PC-9 (cell line): ENCODE measurements at regions not wholly inside any gene's neighbourhood (a gene's known extent, or its start where the extent isn't known, plus 50 kb on each side); places are given as distances from the start of the nearest gene placed in this dataset.

Experiments used
- BruUV-seq: library from RNA; stranded (reverse); fragments of 400-500 nt; replicated peaks from 2 replicates; lab custom pipeline; 2021; lab: Mats Ljungman, UMichigan
- CTCF ChIA-PET: fragments of 300-600 bp; sonication (Branson Sonifier 250); formaldehyde crosslinking; loops from one replicate; lab custom pipeline; 2022; ENCODE audit warnings: antibody characterized with exemption; lab: Charles Lee
- POLR2A ChIA-PET: fragments of 300-600 bp; sonication (Branson Sonifier 250); formaldehyde crosslinking; loops from one replicate; lab custom pipeline; 2022; ENCODE audit warnings: antibody characterized with exemption; ENCODE audit not compliant: unreplicated experiment; lab: Charles Lee
- DNase-seq, 2 experiments: peaks; one replicate each; pipeline versions ENCODE4 v3.0.0 to v3.0.0-alpha.2; 2015 to 2022; ENCODE audit warnings: mixed read lengths in 1 of 2
- H2AFZ ChIP-seq: fragments of 200-600 bp; sonication (generic); 2 replicates; pipeline ENCODE4 v1.8.1; 2017; ENCODE audit warnings: antibody characterized with exemption
- H3F3A ChIP-seq: fragments of 200-600 bp; sonication (generic); 2 replicates; pipeline ENCODE4 v1.8.1; 2017; ENCODE audit warnings: antibody characterized with exemption, mild to moderate bottlenecking, low read depth; ENCODE audit not compliant: insufficient read depth
- H3K27ac ChIP-seq: fragments of 200-600 bp; sonication (generic); 2 replicates; pipeline ENCODE4 v1.6.1; 2016; ENCODE audit warnings: mixed run types
- H3K27me3 ChIP-seq: fragments of 200-600 bp; sonication (generic); 2 replicates; pipeline ENCODE4 v1.6.1; 2016; ENCODE audit warnings: low read depth, mixed run types; ENCODE audit not compliant: insufficient read depth
- H3K36me3 ChIP-seq: fragments of 200-600 bp; sonication (generic); 2 replicates; pipeline ENCODE4 v1.6.1; 2016; ENCODE audit warnings: low read depth, mixed run types
- H3K4me1 ChIP-seq: fragments of 200-600 bp; sonication (generic); replicated peaks from 2 replicates; pipeline ENCODE4 v1.6.1; 2016; ENCODE audit warnings: mixed run types; ENCODE audit not compliant: insufficient read depth
- H3K4me2 ChIP-seq: fragments of 200-600 bp; sonication (generic); 2 replicates; pipeline ENCODE4 v1.6.1; 2017; ENCODE audit warnings: mixed run types
- H3K4me3 ChIP-seq: fragments of 200-600 bp; sonication (generic); 2 replicates; pipeline ENCODE4 v1.6.1; 2016; ENCODE audit warnings: mixed run types
- H3K79me2 ChIP-seq: fragments of 200-600 bp; sonication (generic); 2 replicates; pipeline ENCODE4 v1.6.1; 2017; ENCODE audit warnings: low read depth, mixed run types
- H3K9me2 ChIP-seq: fragments of 200-600 bp; sonication (generic); 2 replicates; pipeline ENCODE4 v1.8.1; 2017; ENCODE audit warnings: mild to moderate bottlenecking; ENCODE audit not compliant: insufficient read depth
- H3K9me3 ChIP-seq: fragments of 200-600 bp; sonication (generic); 2 replicates; pipeline ENCODE4 v1.8.1; 2016; ENCODE audit warnings: low read depth; ENCODE audit not compliant: insufficient read depth
- H4K20me1 ChIP-seq: fragments of 200-600 bp; sonication (generic); 2 replicates; pipeline ENCODE4 v1.8.1; 2017; ENCODE audit not compliant: insufficient read depth
- EZH2 ChIP-seq: fragments of 200-600 bp; sonication (generic); IDR thresholded peaks from 2 replicates; pipeline ENCODE4 v1.8.0; 2017; ENCODE audit warnings: antibody characterized with exemption, low read depth
- intact Hi-C: fragments of 100-400 bp; cut with micrococcal nuclease; formaldehyde crosslinking; loops from one replicate; pipeline ENCODE4 v1.10.0; 2022; ENCODE audit not compliant: unreplicated experiment
- TF ChIP-seq, protein P1 (sequence below): fragments of 200-600 bp; sonication (generic); conservative IDR thresholded peaks from 2 replicates; pipeline ENCODE4 v1.6.1; 2017; ENCODE audit warnings: mixed run types, antibody characterized with exemption, mild to moderate bottlenecking, moderate library complexity

DNA sequence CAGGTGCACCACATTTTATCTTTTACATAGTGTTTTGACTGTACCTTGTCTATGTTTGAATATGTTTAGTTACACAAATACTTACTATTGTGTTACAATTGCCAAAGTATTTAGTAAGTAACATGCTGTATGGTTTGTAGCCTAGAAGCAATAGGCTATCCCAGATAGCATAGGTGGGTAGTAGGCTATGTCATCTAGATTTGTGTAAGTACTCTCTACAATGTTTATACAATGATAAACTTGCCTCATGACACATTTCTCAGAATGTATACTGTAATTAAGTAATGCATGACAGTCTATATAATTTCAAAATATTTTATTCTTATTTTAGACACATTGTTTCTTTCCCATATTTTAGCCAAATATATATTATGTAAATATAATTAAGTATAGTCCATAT is 836.8 kb upstream of the CDH9 start:
- H3K4me2 ChIP-seq, result no peak overlapping the region
- ChIA-PET CTCF (no interaction called here), POLR2A (no interaction called here)
- H3K9me2 ChIP-seq, result no peaks in the 10 kb centered on the region
- H3K9me3 ChIP-seq, result no peaks in the 10 kb centered on the region
- H3F3A ChIP-seq, result no peaks in the 10 kb centered on the region
- no peak for DNase-seq
- H3K27me3 ChIP-seq, result no peaks in the 10 kb centered on the region
- TF ChIP-seq EZH2, result no peak
- TF ChIP-seq, protein P1, sequence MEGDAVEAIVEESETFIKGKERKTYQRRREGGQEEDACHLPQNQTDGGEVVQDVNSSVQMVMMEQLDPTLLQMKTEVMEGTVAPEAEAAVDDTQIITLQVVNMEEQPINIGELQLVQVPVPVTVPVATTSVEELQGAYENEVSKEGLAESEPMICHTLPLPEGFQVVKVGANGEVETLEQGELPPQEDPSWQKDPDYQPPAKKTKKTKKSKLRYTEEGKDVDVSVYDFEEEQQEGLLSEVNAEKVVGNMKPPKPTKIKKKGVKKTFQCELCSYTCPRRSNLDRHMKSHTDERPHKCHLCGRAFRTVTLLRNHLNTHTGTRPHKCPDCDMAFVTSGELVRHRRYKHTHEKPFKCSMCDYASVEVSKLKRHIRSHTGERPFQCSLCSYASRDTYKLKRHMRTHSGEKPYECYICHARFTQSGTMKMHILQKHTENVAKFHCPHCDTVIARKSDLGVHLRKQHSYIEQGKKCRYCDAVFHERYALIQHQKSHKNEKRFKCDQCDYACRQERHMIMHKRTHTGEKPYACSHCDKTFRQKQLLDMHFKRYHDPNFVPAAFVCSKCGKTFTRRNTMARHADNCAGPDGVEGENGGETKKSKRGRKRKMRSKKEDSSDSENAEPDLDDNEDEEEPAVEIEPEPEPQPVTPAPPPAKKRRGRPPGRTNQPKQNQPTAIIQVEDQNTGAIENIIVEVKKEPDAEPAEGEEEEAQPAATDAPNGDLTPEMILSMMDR, result no peak
- H3K4me1 ChIP-seq, result no peaks in the 10 kb centered on the region
- BruUV-seq, result no TSS peak
- no peak overlapping the region for H2AFZ ChIP-seq
- intact Hi-C loops, result no loop called here
- no peak overlapping the region for H3K4me3 ChIP-seq
- no peak overlapping the region for H3K27ac ChIP-seq
- H3K79me2 ChIP-seq, result no peaks in the 10 kb centered on the region
- H4K20me1 ChIP-seq, result no peaks in the 10 kb centered on the region
- no peaks in the 10 kb centered on the region for H3K36me3 ChIP-seq

DNA sequence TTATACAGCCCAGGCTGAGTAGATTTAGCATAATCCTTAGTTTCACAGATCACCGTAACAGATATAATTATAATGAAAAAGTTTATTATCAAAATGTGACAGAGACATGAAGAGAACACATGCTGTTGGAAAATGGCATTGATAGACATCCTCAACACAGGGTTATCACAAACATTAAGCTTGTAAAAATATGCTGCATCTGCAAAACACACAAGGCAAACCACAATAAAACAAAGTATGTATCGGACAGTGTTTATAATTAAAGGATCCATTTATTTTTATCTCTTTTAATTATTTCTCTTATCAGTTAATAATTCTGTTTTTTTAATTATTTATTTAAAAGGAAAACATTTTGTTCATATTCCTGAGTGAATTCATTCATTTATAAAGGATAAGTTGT is 829.9 kb upstream of the CDH9 start:
- Histone ChIP-seq H3K27me3 (no peaks in the 10 kb centered on the region), H3F3A (no peaks in the 10 kb centered on the region), H3K36me3 (no peaks in the 10 kb centered on the region), H2AFZ (no peak overlapping the region), H3K4me1 (no peaks in the 10 kb centered on the region), H3K4me3 (no peak overlapping the region), H3K79me2 (no peaks in the 10 kb centered on the region), H3K9me2 (no peaks in the 10 kb centered on the region), H3K9me3 (no peaks in the 10 kb centered on the region), H3K27ac (no peak overlapping the region), H4K20me1 (no peaks in the 10 kb centered on the region), H3K4me2 (no peak overlapping the region)
- no peak for TF ChIP-seq EZH2
- TF ChIP-seq, protein P1, result no peak
- intact Hi-C loops, result no loop called here
- DNase-seq, result no peak
- BruUV-seq, result no TSS peak
- ChIA-PET CTCF (no interaction called here), POLR2A (no interaction called here)

DNA sequence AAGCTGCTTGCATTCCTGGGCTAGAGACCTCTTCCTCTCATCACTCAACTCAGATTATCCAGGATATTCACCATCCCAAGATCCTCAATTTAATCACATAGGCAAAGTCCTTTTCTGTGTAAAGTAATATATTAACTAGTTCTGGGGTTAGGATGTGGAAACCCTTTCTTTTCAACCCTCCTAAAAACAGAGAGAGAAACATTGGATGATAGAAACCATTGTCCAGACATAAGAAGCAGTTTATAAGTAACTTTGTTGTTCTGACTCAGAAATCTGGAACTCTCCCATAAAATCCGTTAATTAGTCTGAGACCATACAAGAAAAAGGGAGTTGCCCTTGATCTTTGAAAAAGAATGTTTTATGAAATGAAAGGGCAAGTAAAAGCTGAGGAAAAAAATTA is 817.1 kb upstream of the CDH9 start:
- DNase-seq, result no peak
- Histone ChIP-seq H3K4me2 (no peak overlapping the region), H2AFZ (no peak overlapping the region), H3F3A (no peaks in the 10 kb centered on the region), H3K9me3 (no peaks in the 10 kb centered on the region), H3K9me2 (no peaks in the 10 kb centered on the region), H3K27ac (no peak overlapping the region), H3K4me3 (no peak overlapping the region), H3K4me1 (no peaks in the 10 kb centered on the region), H3K27me3 (no peaks in the 10 kb centered on the region), H3K79me2 (no peaks in the 10 kb centered on the region), H3K36me3 (no peaks in the 10 kb centered on the region), H4K20me1 (no peaks in the 10 kb centered on the region)
- TF ChIP-seq EZH2, result no peak
- TF ChIP-seq, protein P1, result no peak
- BruUV-seq, result no TSS peak
- intact Hi-C loops, result no loop called here
- ChIA-PET POLR2A (no interaction called here), CTCF (no interaction called here)
